Mucosa of descending colon (tissue), 3 donors: ENCODE measurements at regions not wholly inside any gene's neighbourhood (a gene's known extent, or its start where the extent isn't known, plus 50 kb on each side); places are given as distances from the start of the nearest gene placed in this dataset.
A peak's percentile ranks its signal among the peaks of the same experiment; 100 is the strongest.
"Not testable (repeated sequence)": the region's sequence is repeated elsewhere in the genome, so short reads cannot be mapped to it uniquely, and the experiment has no call there.

Experiments used
- ATAC-seq: fragments of 200-7000 bp; cut with Tn5 transposase; one replicate; pipeline ENCODE4 v1.9.1; 2020; ENCODE audit warnings: mild to moderate bottlenecking, moderate library complexity
- DNase-seq, 3 donors: peaks; one replicate each; pipeline ENCODE4 v3.0.0-alpha.2; 2020
- H3K36me3 ChIP-seq: fragments of 200-600 bp; one replicate; pipeline ENCODE4 v1.8.0; 2021; ENCODE audit warnings: low read depth, mild to moderate bottlenecking
- H3K4me1 ChIP-seq: fragments of 200-600 bp; one replicate; pipeline ENCODE4 v1.8.0; 2021; ENCODE audit warnings: low read depth, mild to moderate bottlenecking
- H3K4me3 ChIP-seq: fragments of 200-600 bp; one replicate; pipeline ENCODE4 v1.8.0; 2021; ENCODE audit warnings: mild to moderate bottlenecking
- H3K9me3 ChIP-seq: fragments of 200-600 bp; one replicate; pipeline ENCODE4 v1.8.0; 2021; ENCODE audit warnings: mild to moderate bottlenecking
- CTCF ChIP-seq: fragments of 200-600 bp; IDR thresholded peaks from one replicate; pipeline ENCODE4 v1.8.0; 2022; ENCODE audit warnings: antibody characterized with exemption, mild to moderate bottlenecking
- intact Hi-C, 2 donors: fragments of 100-400 bp; cut with DNase I in 1 of 2; cut with micrococcal nuclease in 1 of 2; formaldehyde crosslinking; loops; one replicate each; pipeline versions ENCODE4 v1.11.0 to v1.11.1; 2022; cut with DNase I, micrococcal nuclease
- donor health status: DM: no; HTN: no; CAD: no; lungs with moderate emphysema.
- donor health status: DM: no; HTN: no; CAD: no.
- donor health status: DM: no; HTN: yes; CAD: no.

- H3K4me3 ChIP-seq: no peak overlapping the region
- no peak for TF ChIP-seq CTCF
- H3K9me3 ChIP-seq: no peaks in the 10 kb centered on the region
- H3K36me3 ChIP-seq: no peaks in the 10 kb centered on the region
- ATAC-seq (no peak), DNase-seq (no peak)
- intact Hi-C loops: no loop called here
- H3K4me1 ChIP-seq: no peaks in the 10 kb centered on the region
Observed at GRCh38 chr14:86912709-86913108, 1080.3 kb downstream of the GALC start.

- H3K36me3 ChIP-seq: no peaks in the 10 kb centered on the region
- H3K4me3 ChIP-seq: no peak overlapping the region
- intact Hi-C loops: no loop called here
- TF ChIP-seq CTCF: no peak
- DNase-seq (no peak), ATAC-seq (no peak)
- no peaks in the 10 kb centered on the region for H3K9me3 ChIP-seq
- H3K4me1 ChIP-seq: no peaks in the 10 kb centered on the region
Observed at GRCh38 chr14:86911486-86911885, 1081.5 kb downstream of the GALC start.

- intact Hi-C loops, H3K9me3 ChIP-seq, H3K4me3 ChIP-seq, ATAC-seq, H3K4me1 ChIP-seq, H3K36me3 ChIP-seq: not testable (repeated sequence)
- DNase-seq: peak in 1 of 3 donors; percentile 29
Observed at GRCh38 chr14:86905386-86905926, 1087.5 kb downstream of the GALC start.

GRCh38 chr14:86902176-86902950, 1090.6 kb downstream of the GALC start:
- intact Hi-C loops: no loop called here
- Histone ChIP-seq H3K36me3 (no peaks in the 10 kb centered on the region), H3K9me3 (no peaks in the 10 kb centered on the region), H3K4me1 (no peaks in the 10 kb centered on the region), H3K4me3 (no peak overlapping the region)
- TF ChIP-seq CTCF: no peak
- ATAC-seq (no peak), DNase-seq (no peak)

- intact Hi-C loops: no loop called here
- H3K4me1 ChIP-seq: no peaks in the 10 kb centered on the region
- no peaks in the 10 kb centered on the region for H3K36me3 ChIP-seq
- H3K9me3 ChIP-seq: no peaks in the 10 kb centered on the region
- no peak overlapping the region for H3K4me3 ChIP-seq
- no peak for ATAC-seq
- no peak for DNase-seq
- no peak for TF ChIP-seq CTCF
Observed at GRCh38 chr14:86897704-86898513, 1095.1 kb downstream of the GALC start.

GRCh38 chr14:86897224-86897623, 1095.8 kb downstream of the GALC start:
- ATAC-seq: no peak
- intact Hi-C loops: no loop called here

More at GRCh38 chr14:86897224-86897623, 1095.8 kb downstream of the GALC start:
- no peak for TF ChIP-seq CTCF
- Histone ChIP-seq H3K4me3 (no peak overlapping the region), H3K36me3 (no peaks in the 10 kb centered on the region), H3K9me3 (no peaks in the 10 kb centered on the region), H3K4me1 (no peaks in the 10 kb centered on the region)
- no peak for DNase-seq
